Thyroid gland (tissue), 4 donors: ENCODE measurements at regions not wholly inside any gene's neighbourhood (a gene's known extent, or its start where the extent isn't known, plus 50 kb on each side); places are given as distances from the start of the nearest gene placed in this dataset.

Experiments
- POLR2A ChIP-seq, 2 donors: fragments of 450-650 bp; IDR thresholded peaks; one replicate each; pipeline ENCODE4 v1.6.1; 2017; ENCODE audit warnings: antibody characterized with exemption in 2 of 2, mild to moderate bottlenecking in 2 of 2, moderate library complexity in 1 of 2
- TF ChIP-seq, protein P1 (sequence below), 6 experiments: fragments of 200-600 bp in 3 of 6; fragments of 450-650 bp in 3 of 6; sonication (generic) in 3 of 6; IDR thresholded peaks; one replicate each; pipeline ENCODE4 v1.5.1; 2016 to 2019; ENCODE audit warnings: antibody characterized with exemption in 6 of 6, mild to moderate bottlenecking in 2 of 6, inconsistent platforms in 1 of 6, moderate library complexity in 1 of 6

DNA sequence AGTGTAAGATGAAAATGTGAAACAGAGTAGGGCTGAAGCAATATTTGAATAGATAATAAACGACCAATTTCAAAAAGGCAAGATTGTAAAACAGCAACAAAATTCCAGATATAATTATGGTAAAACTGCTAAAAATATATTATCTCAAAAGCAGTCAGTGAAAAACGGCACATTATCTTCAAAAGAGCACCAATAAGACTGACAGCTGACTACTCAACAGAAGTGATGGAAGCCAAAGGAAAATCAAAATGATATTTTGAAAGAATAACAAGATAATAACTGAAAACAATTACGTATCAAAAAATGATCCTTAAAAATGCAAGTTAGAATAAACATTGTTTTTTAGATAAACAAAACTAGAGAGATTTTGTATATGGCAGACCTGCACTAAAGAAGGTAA lies 920.6 kb upstream of the FAM98A start:
- TF ChIP-seq, protein P1, sequence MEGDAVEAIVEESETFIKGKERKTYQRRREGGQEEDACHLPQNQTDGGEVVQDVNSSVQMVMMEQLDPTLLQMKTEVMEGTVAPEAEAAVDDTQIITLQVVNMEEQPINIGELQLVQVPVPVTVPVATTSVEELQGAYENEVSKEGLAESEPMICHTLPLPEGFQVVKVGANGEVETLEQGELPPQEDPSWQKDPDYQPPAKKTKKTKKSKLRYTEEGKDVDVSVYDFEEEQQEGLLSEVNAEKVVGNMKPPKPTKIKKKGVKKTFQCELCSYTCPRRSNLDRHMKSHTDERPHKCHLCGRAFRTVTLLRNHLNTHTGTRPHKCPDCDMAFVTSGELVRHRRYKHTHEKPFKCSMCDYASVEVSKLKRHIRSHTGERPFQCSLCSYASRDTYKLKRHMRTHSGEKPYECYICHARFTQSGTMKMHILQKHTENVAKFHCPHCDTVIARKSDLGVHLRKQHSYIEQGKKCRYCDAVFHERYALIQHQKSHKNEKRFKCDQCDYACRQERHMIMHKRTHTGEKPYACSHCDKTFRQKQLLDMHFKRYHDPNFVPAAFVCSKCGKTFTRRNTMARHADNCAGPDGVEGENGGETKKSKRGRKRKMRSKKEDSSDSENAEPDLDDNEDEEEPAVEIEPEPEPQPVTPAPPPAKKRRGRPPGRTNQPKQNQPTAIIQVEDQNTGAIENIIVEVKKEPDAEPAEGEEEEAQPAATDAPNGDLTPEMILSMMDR (IDR thresholded peaks at IDR 0.05): no peak
- no peak for TF ChIP-seq POLR2A (IDR thresholded peaks at IDR 0.05)
